Neuronal stem cell (in vitro differentiated cells): ENCODE measurements at regions not wholly inside any gene's neighbourhood (a gene's known extent, or its start where the extent isn't known, plus 50 kb on each side); places are given as distances from the start of the nearest gene placed in this dataset.

Experiments
- DNase-seq: peaks from one replicate; pipeline ENCODE4 v3.0.0-alpha.2; 2013; ENCODE audit warnings: low spot score
- H2AFZ ChIP-seq: one replicate; pipeline ENCODE4 v1.6.1; 2013; ENCODE audit warnings: mild to moderate bottlenecking, low read length, inconsistent platforms
- H2AK5ac ChIP-seq: 2 replicates; pipeline ENCODE4 v1.6.1; 2013; ENCODE audit warnings: low read depth, mild to moderate bottlenecking, inconsistent platforms, low read length, moderate library complexity, mixed read lengths
- H2BK120ac ChIP-seq: 2 replicates; pipeline ENCODE4 v1.6.1; 2013; ENCODE audit warnings: low read depth, mild to moderate bottlenecking, inconsistent platforms, low read length, moderate library complexity, mixed read lengths
- H2BK12ac ChIP-seq: one replicate; pipeline ENCODE4 v1.6.1; 2013; ENCODE audit warnings: low read length, inconsistent platforms
- H2BK15ac ChIP-seq: 2 replicates; pipeline ENCODE4 v1.6.1; 2013; ENCODE audit warnings: mild to moderate bottlenecking, low read length, inconsistent platforms, mixed read lengths
- H2BK5ac ChIP-seq: one replicate; pipeline ENCODE4 v1.6.1; 2013; ENCODE audit warnings: inconsistent platforms, mild to moderate bottlenecking, low read length, moderate library complexity
- H3K14ac ChIP-seq: one replicate; pipeline ENCODE4 v1.6.1; 2013; ENCODE audit warnings: low read length, inconsistent platforms
- H3K18ac ChIP-seq: 2 replicates; pipeline ENCODE4 v1.6.1; 2013; ENCODE audit warnings: low read length, inconsistent platforms
- H3K23ac ChIP-seq: 2 replicates; pipeline ENCODE4 v1.6.1; 2013; ENCODE audit warnings: low read depth, mild to moderate bottlenecking, mixed read lengths, low read length, inconsistent platforms; ENCODE audit not compliant: poor library complexity
- H3K27ac ChIP-seq: replicated peaks from 3 replicates; pipeline ENCODE4 v1.5.1; 2013; ENCODE audit warnings: low read length, inconsistent platforms
- H3K27me3 ChIP-seq, 3 experiments: 2 replicates each; pipeline ENCODE4 v1.6.1; 2013; ENCODE audit warnings: low read length in 3 of 3, mild to moderate bottlenecking in 2 of 3, inconsistent platforms in 1 of 3, low read depth in 1 of 3, mixed read lengths in 1 of 3, moderate library complexity in 1 of 3; ENCODE audit not compliant: control insufficient read depth in 3 of 3, insufficient read depth in 3 of 3
- H3K36me3 ChIP-seq, 2 donors: replicated peaks in 1 of 2; 2 replicates each; pipeline ENCODE4 v1.6.1; 2013; ENCODE audit warnings: low read length in 2 of 2; ENCODE audit not compliant: control insufficient read depth in 2 of 2, insufficient read depth in 2 of 2
- H3K4ac ChIP-seq: 2 replicates; pipeline ENCODE4 v1.6.1; 2013; ENCODE audit warnings: inconsistent platforms, mild to moderate bottlenecking, low read length, moderate library complexity
- H3K4me1 ChIP-seq, 2 donors: 1 replicate in 1 of 2; 2 replicates in 1 of 2; pipeline ENCODE4 v1.6.1; 2013; ENCODE audit warnings: low read length in 2 of 2, low read depth in 1 of 2; ENCODE audit not compliant: control insufficient read depth in 2 of 2, insufficient read depth in 1 of 2
- H3K4me2 ChIP-seq: one replicate; pipeline ENCODE4 v1.6.1; 2013; ENCODE audit warnings: mild to moderate bottlenecking, low read length, inconsistent platforms; ENCODE audit not compliant: insufficient read depth, poor library complexity, severe bottlenecking
- H3K4me3 ChIP-seq, 2 donors: 2 replicates each; pipeline ENCODE4 v1.5.1; 2013; ENCODE audit warnings: low read length in 2 of 2, mild to moderate bottlenecking in 2 of 2, inconsistent platforms in 1 of 2, moderate library complexity in 1 of 2
- H3K79me1 ChIP-seq: one replicate; pipeline ENCODE4 v1.6.1; 2013; ENCODE audit warnings: low read depth, mild to moderate bottlenecking, inconsistent platforms, low read length, moderate library complexity
- H3K9ac ChIP-seq: one replicate; pipeline ENCODE4 v1.6.1; 2013; ENCODE audit warnings: mild to moderate bottlenecking, low read depth, low read length, inconsistent platforms; ENCODE audit not compliant: poor library complexity
- H3K9me3 ChIP-seq, 2 donors: replicated peaks in 1 of 2; 2 replicates each; pipeline versions ENCODE3 to v1.6.1; 2013; ENCODE audit warnings: low read length in 2 of 2, mild to moderate bottlenecking in 2 of 2, inconsistent platforms in 1 of 2, low read depth in 1 of 2, mixed read lengths in 1 of 2, moderate library complexity in 1 of 2; ENCODE audit not compliant: control insufficient read depth in 2 of 2, insufficient read depth in 1 of 2
- H4K8ac ChIP-seq: one replicate; pipeline ENCODE4 v1.6.1; 2013; ENCODE audit warnings: low read depth, mild to moderate bottlenecking, inconsistent platforms, low read length, moderate library complexity
- H4K91ac ChIP-seq: one replicate; pipeline ENCODE4 v1.6.1; 2013; ENCODE audit warnings: low read length, low read depth, mild to moderate bottlenecking, inconsistent platforms; ENCODE audit not compliant: poor library complexity
- WGBS, 2 donors: extraction: QIAGEN DNeasy Blood & Tissue Kit; methylation state at CpG; one replicate each; pipeline ENCODE4 v1.1.7; 2013; ENCODE audit warnings: missing lambda C conversion rate in 2 of 2, mixed read lengths in 1 of 2; ENCODE audit not compliant: insufficient read length in 2 of 2, insufficient replicate concordance in 1 of 2; ENCODE audit errors: extremely low coverage in 2 of 2; 5-methylcytosine and 5-hydroxymethylcytosine counted together

DNA sequence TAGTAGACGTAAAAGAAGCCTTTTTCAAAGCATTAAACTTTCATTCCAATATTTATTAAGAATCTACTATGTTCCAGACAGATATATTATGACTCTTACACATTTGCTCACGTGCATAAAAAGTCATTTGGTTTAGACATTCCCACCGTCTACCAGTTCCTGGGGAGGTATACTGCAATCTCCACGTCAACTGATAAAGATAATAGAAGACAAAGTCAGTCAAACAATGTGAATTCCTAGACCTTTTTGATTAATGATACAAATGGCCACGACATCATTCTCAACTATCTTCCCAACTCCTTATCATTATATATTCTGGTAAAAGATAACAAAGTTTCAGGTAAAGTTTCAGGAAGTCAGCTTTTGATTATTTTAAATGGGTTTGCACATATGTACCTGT is 69.0 kb downstream of the SIPA1L2 start:
- DNase-seq: no peak
- H3K36me3 ChIP-seq: peaks cover 0 to 17% of the 10 kb centered on the region in 2 donors
- H3K4me2 ChIP-seq: no peak overlapping the region
- H2AK5ac ChIP-seq: no peak overlapping the region
- no peak overlapping the region for H2AFZ ChIP-seq
- H3K14ac ChIP-seq: no peak overlapping the region
- no peak overlapping the region for H3K4ac ChIP-seq
- no peak overlapping the region for H4K91ac ChIP-seq
- H4K8ac ChIP-seq: no peak overlapping the region
- no peak overlapping the region for H3K18ac ChIP-seq
- no peak overlapping the region for H2BK12ac ChIP-seq
- peaks cover 2% of the 10 kb centered on the region for H3K79me1 ChIP-seq
- no peak overlapping the region for H3K27ac ChIP-seq
- no peak overlapping the region for H2BK5ac ChIP-seq
- no peak overlapping the region for H2BK120ac ChIP-seq
- no CpG with 5 or more reads among the region's 5 CpGs for WGBS, 2 donors
- no peak overlapping the region for H3K4me3 ChIP-seq
- H3K9ac ChIP-seq: no peak overlapping the region
- no peak overlapping the region for H2BK15ac ChIP-seq
- no peak overlapping the region for H3K23ac ChIP-seq
- H3K27me3 ChIP-seq: no peaks in the 10 kb centered on the region
- no peaks in the 10 kb centered on the region for H3K9me3 ChIP-seq
- peaks cover 33 to 66% of the 10 kb centered on the region in 2 donors for H3K4me1 ChIP-seq

GRCh38 chr1:232558954-232559353 is 71.0 kb downstream of the SIPA1L2 start:
- Histone ChIP-seq H4K91ac (no peak overlapping the region), H3K4ac (no peak overlapping the region), H3K18ac (no peak overlapping the region), H3K36me3 (peaks cover 0 to 17% of the 10 kb centered on the region in 2 donors), H2BK120ac (no peak overlapping the region), H3K23ac (no peak overlapping the region), H3K4me3 (no peak overlapping the region), H3K27ac (no peak overlapping the region), H3K9me3 (no peaks in the 10 kb centered on the region), H2BK5ac (no peak overlapping the region), H3K4me2 (no peak overlapping the region), H3K9ac (no peak overlapping the region), H3K79me1 (peaks cover 2% of the 10 kb centered on the region), H3K27me3 (no peaks in the 10 kb centered on the region), H2BK12ac (no peak overlapping the region), H2BK15ac (no peak overlapping the region), H3K14ac (no peak overlapping the region), H4K8ac (no peak overlapping the region), H2AK5ac (no peak overlapping the region), H2AFZ (no peak overlapping the region), H3K4me1 (peaks cover 36 to 77% of the 10 kb centered on the region in 2 donors)
- DNase-seq: no peak
- WGBS, 2 donors: no CpG with 5 or more reads among the region's 1 CpG

GRCh38 chr1:232557502-232558191 is 72.3 kb downstream of the SIPA1L2 start:
- Histone ChIP-seq H3K27me3 (no peaks in the 10 kb centered on the region), H3K23ac (no peak overlapping the region), H2BK120ac (no peak overlapping the region), H3K9ac (no peak overlapping the region), H3K4me1 (peaks cover 33 to 72% of the 10 kb centered on the region in 2 donors), H3K14ac (no peak overlapping the region), H4K91ac (no peak overlapping the region), H3K79me1 (peaks cover 2% of the 10 kb centered on the region), H2BK15ac (no peak overlapping the region), H3K4me2 (no peak overlapping the region), H2AK5ac (no peak overlapping the region), H3K27ac (no peak overlapping the region), H2AFZ (no peak overlapping the region), H3K9me3 (no peaks in the 10 kb centered on the region), H3K18ac (no peak overlapping the region), H3K36me3 (peaks cover 2 to 26% of the 10 kb centered on the region in 2 donors), H3K4ac (no peak overlapping the region), H3K4me3 (no peak overlapping the region), H2BK12ac (no peak overlapping the region), H2BK5ac (no peak overlapping the region), H4K8ac (no peak overlapping the region)
- DNase-seq: no peak
- WGBS, 2 donors: no CpG with 5 or more reads among the region's 3 CpGs

- no peak overlapping the region for H3K23ac ChIP-seq
- no peak overlapping the region for H3K14ac ChIP-seq
- H3K4me3 ChIP-seq: no peak overlapping the region
- no peak overlapping the region for H3K4ac ChIP-seq
- no peak overlapping the region for H2AK5ac ChIP-seq
- no peak overlapping the region for H3K4me2 ChIP-seq
- no peak overlapping the region for H3K27ac ChIP-seq
- H2BK5ac ChIP-seq: no peak overlapping the region
- H3K79me1 ChIP-seq: peaks cover 2% of the 10 kb centered on the region
- H2BK15ac ChIP-seq: no peak overlapping the region
- DNase-seq: no peak
- H3K27me3 ChIP-seq: no peaks in the 10 kb centered on the region
- no peak overlapping the region for H4K91ac ChIP-seq
- H3K36me3 ChIP-seq: peaks cover 2 to 31% of the 10 kb centered on the region in 2 donors
- no peak overlapping the region for H3K18ac ChIP-seq
- no peak overlapping the region for H4K8ac ChIP-seq
- no peak overlapping the region for H2AFZ ChIP-seq
- H3K4me1 ChIP-seq: peaks cover 33 to 70% of the 10 kb centered on the region in 2 donors
- WGBS, 2 donors: no CpG with 5 or more reads among the region's 7 CpGs
- H3K9ac ChIP-seq: no peak overlapping the region
- H3K9me3 ChIP-seq: no peaks in the 10 kb centered on the region
- H2BK12ac ChIP-seq: no peak overlapping the region
- H2BK120ac ChIP-seq: no peak overlapping the region
Measured at GRCh38 chr1:232557096-232557495, 72.8 kb downstream of the SIPA1L2 start.
